Gastrocnemius medialis (tissue), 4 donors: ENCODE measurements at regions not wholly inside any gene's neighbourhood (a gene's known extent, or its start where the extent isn't known, plus 50 kb on each side); places are given as distances from the start of the nearest gene placed in this dataset.

Experiments used
- POLR2A ChIP-seq, 2 donors: fragments of 450-650 bp; IDR thresholded peaks; one replicate each; pipeline ENCODE4 v1.6.1; 2017; ENCODE audit warnings: antibody characterized with exemption in 2 of 2, mild to moderate bottlenecking in 2 of 2, moderate library complexity in 2 of 2
- TF ChIP-seq, protein P1 (sequence below), 5 experiments: fragments of 450-650 bp in 3 of 5; fragments of 200-600 bp in 2 of 5; sonication (generic) in 2 of 5; IDR thresholded peaks in 4 of 5; conservative IDR thresholded peaks in 1 of 5; 1 replicate in 4 of 5; 2 replicates in 1 of 5; pipeline ENCODE4 v1.5.1; 2016 to 2019; ENCODE audit warnings: antibody characterized with exemption in 5 of 5, mild to moderate bottlenecking in 3 of 5, moderate library complexity in 3 of 5

DNA sequence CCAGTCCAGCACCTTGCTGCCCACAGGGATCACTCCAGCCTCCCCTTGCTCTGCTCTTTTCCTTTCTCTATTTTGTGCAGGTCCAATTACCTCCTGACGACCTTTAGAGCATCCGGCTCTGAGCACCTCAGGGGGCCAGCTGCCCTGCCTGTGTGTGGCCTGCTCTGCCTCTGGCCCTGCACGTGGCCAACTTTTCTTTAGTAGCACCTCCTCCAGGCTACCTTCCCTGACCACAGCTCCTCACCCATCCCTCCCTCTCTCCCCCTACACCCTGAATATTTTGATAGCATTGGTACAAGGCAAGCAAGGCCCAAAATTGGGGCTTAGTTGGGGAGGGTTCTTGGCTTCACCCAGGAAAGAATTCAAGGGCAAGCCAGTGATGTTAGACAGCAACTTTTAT, 66.9 kb upstream of the PRR20G start:
- TF ChIP-seq, protein P1, sequence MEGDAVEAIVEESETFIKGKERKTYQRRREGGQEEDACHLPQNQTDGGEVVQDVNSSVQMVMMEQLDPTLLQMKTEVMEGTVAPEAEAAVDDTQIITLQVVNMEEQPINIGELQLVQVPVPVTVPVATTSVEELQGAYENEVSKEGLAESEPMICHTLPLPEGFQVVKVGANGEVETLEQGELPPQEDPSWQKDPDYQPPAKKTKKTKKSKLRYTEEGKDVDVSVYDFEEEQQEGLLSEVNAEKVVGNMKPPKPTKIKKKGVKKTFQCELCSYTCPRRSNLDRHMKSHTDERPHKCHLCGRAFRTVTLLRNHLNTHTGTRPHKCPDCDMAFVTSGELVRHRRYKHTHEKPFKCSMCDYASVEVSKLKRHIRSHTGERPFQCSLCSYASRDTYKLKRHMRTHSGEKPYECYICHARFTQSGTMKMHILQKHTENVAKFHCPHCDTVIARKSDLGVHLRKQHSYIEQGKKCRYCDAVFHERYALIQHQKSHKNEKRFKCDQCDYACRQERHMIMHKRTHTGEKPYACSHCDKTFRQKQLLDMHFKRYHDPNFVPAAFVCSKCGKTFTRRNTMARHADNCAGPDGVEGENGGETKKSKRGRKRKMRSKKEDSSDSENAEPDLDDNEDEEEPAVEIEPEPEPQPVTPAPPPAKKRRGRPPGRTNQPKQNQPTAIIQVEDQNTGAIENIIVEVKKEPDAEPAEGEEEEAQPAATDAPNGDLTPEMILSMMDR (IDR thresholded peaks at IDR 0.05 in 4 of 5, conservative IDR thresholded peaks at IDR 0.05 in 1 of 5): no peak
- TF ChIP-seq POLR2A (IDR thresholded peaks at IDR 0.05): no peak
